Adrenal gland (tissue), 9 donors: ENCODE measurements at regions not wholly inside any gene's neighbourhood (a gene's known extent, or its start where the extent isn't known, plus 50 kb on each side); places are given as distances from the start of the nearest gene placed in this dataset.
"Not testable (repeated sequence)": the region's sequence is repeated elsewhere in the genome, so short reads cannot be mapped to it uniquely, and the experiment has no call there.

ENCODE experiments used
- DNase-seq, 7 donors: peaks; one replicate each; pipeline ENCODE4 v3.0.0-alpha.2; 2019 to 2020
- H3K27ac ChIP-seq, 5 donors: fragments of 200-600 bp; sonication (generic) in 4 of 5; 1 replicate in 3 of 5; 2 replicates in 2 of 5; pipeline versions ENCODE4 v1.5.1 to v1.8.0; 2016 to 2020; ENCODE audit warnings: mild to moderate bottlenecking in 1 of 5
- H3K27me3 ChIP-seq: fragments of 200-600 bp; 2 replicates; pipeline ENCODE4 v1.8.0; 2021
- H3K36me3 ChIP-seq, 2 donors: fragments of 200-600 bp; replicated peaks in 1 of 2; 1 replicate in 1 of 2; 2 replicates in 1 of 2; pipeline versions ENCODE4 v1.5.1 to v1.8.0; 2018 to 2022
- H3K4me1 ChIP-seq, 2 donors: fragments of 200-600 bp; replicated peaks in 1 of 2; 1 replicate in 1 of 2; 2 replicates in 1 of 2; pipeline versions ENCODE4 v1.5.1 to v1.8.0; 2018 to 2021
- H3K4me3 ChIP-seq, 4 donors: fragments of 200-600 bp; sonication (generic) in 3 of 4; one replicate each; pipeline ENCODE4 v1.5.1; 2016 to 2018
- H3K9me3 ChIP-seq, 3 donors: fragments of 200-600 bp; sonication (generic) in 1 of 3; replicated peaks in 1 of 3; 1 replicate in 2 of 3; 2 replicates in 1 of 3; pipeline versions ENCODE4 v1.5.1 to v1.8.0; 2016 to 2021
- POLR2A ChIP-seq, 2 donors: fragments of 450-650 bp; IDR thresholded peaks; one replicate each; pipeline ENCODE4 v1.6.1; 2017; ENCODE audit warnings: antibody characterized with exemption in 2 of 2, mild to moderate bottlenecking in 2 of 2, moderate library complexity in 1 of 2
- WGBS, 4 donors: extraction: QIAGEN DNeasy Blood & Tissue Kit in 2 of 4; methylation state at CpG; one replicate each; pipeline versions ENCODE4 v1.1.5 to v1.1.7; 2013 to 2017; 5-methylcytosine and 5-hydroxymethylcytosine counted together
- intact Hi-C, 2 donors: fragments of 100-400 bp; cut with DNase I; formaldehyde crosslinking; loops; one replicate each; pipeline versions ENCODE4 v1.14.1 to v1.15.0; 2022 to 2023
- TF ChIP-seq, protein P1 (sequence below), 6 experiments: fragments of 450-650 bp in 4 of 6; fragments of 200-600 bp in 2 of 6; sonication (generic) in 1 of 6; IDR thresholded peaks; 1 replicate in 5 of 6; 2 replicates in 1 of 6; pipeline versions ENCODE4 v1.5.1 to v1.8.0; 2016 to 2021; ENCODE audit warnings: antibody characterized with exemption in 6 of 6, mild to moderate bottlenecking in 2 of 6, moderate library complexity in 1 of 6
- donor health status: healthy with polysubstance abuse.
- donor health status: Bipolar disorder and iron deficiency.
- donor health status: DM: yes; HTN: yes; CAD: no.
- donor health status: DM: no; HTN: no; CAD: no.
- donor health status: DM: no; HTN: no; CAD: no.

GRCh38 chr4:189589201-189589600 lies 351.5 kb upstream of the FRG1 start:
- WGBS, 4 donors: 86 to 97% (median 92%) methylated on average over 7 to 12 of the region's 12 CpGs
- H3K4me1 ChIP-seq, H3K27ac ChIP-seq, H3K4me3 ChIP-seq, intact Hi-C loops, H3K27me3 ChIP-seq, H3K9me3 ChIP-seq, DNase-seq, H3K36me3 ChIP-seq: not testable (repeated sequence)

GRCh38 chr4:189592890-189593289 lies 347.8 kb upstream of the FRG1 start:
- intact Hi-C loops: no loop called here
- Histone ChIP-seq H3K36me3 (no peaks in the 10 kb centered on the region), H3K4me1 (no peaks in the 10 kb centered on the region), H3K27ac (no peak overlapping the region), H3K9me3 (no peaks in the 10 kb centered on the region), H3K27me3 (no peaks in the 10 kb centered on the region), H3K4me3 (no peak overlapping the region)
- no peak for TF ChIP-seq POLR2A (IDR thresholded peaks at IDR 0.05)
- TF ChIP-seq, protein P1, sequence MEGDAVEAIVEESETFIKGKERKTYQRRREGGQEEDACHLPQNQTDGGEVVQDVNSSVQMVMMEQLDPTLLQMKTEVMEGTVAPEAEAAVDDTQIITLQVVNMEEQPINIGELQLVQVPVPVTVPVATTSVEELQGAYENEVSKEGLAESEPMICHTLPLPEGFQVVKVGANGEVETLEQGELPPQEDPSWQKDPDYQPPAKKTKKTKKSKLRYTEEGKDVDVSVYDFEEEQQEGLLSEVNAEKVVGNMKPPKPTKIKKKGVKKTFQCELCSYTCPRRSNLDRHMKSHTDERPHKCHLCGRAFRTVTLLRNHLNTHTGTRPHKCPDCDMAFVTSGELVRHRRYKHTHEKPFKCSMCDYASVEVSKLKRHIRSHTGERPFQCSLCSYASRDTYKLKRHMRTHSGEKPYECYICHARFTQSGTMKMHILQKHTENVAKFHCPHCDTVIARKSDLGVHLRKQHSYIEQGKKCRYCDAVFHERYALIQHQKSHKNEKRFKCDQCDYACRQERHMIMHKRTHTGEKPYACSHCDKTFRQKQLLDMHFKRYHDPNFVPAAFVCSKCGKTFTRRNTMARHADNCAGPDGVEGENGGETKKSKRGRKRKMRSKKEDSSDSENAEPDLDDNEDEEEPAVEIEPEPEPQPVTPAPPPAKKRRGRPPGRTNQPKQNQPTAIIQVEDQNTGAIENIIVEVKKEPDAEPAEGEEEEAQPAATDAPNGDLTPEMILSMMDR (IDR thresholded peaks at IDR 0.05): no peak
- DNase-seq: no peak
- WGBS, 4 donors: 78 to 86% (median 81%) methylated on average over 5 of the region's 5 CpGs

DNA sequence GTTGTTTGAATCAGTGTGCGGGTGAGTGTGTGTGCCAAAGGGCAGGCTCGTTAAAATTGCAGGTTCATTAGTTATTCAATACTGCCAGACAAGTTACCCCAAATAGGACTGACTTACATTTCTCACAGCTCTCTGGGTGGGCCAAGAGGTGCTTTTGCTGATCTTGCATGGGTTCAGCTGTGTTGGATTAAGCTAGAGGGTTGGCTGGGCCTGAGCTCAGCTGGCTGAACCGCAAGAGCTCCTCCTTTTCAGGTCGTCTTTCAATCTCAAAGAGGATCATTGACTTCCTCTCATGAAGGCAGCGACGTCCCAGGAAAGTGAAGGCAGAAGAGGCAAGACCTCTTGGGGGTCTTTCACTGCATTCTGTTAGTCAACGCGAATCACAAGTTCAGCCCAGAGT lies 343.3 kb upstream of the FRG1 start:
- intact Hi-C loops: no loop called here

DNA sequence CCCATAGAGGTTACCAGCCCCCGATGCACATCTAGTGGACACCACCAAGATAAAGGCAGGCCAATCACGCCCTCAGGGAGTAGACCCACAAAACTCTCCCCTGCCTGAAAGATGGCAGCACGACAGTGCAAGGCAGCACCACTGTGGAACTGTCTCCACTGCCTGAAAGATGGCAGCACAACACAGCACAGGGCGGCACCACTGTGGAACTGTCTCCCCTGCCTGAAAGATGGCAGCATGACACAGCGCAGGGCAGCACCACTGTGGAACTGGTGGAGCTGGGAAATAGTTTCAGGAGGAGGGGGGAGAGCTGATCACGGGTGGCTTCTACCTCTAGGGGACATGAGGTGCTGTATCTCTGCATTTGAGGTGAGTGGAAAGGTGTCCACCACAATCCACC lies 340.4 kb upstream of the FRG1 start:
- DNase-seq: no peak
- WGBS, 4 donors: 80 to 98% (median 88%) methylated on average over 3 to 6 of the region's 6 CpGs
- Histone ChIP-seq H3K4me3 (no peak overlapping the region), H3K36me3 (no peaks in the 10 kb centered on the region), H3K4me1 (no peaks in the 10 kb centered on the region), H3K27ac (no peak overlapping the region), H3K9me3 (no peaks in the 10 kb centered on the region), H3K27me3 (no peaks in the 10 kb centered on the region)
- TF ChIP-seq, protein P1 (IDR thresholded peaks at IDR 0.05): no peak
- no peak for TF ChIP-seq POLR2A (IDR thresholded peaks at IDR 0.05)
- intact Hi-C loops: no loop called here

More for the DNA sequence above, 343.3 kb upstream of the FRG1 start:
- Histone ChIP-seq H3K36me3 (no peaks in the 10 kb centered on the region), H3K9me3 (no peaks in the 10 kb centered on the region), H3K4me3 (no peak overlapping the region), H3K4me1 (no peaks in the 10 kb centered on the region), H3K27me3 (no peaks in the 10 kb centered on the region), H3K27ac (no peak overlapping the region)
- no peak for TF ChIP-seq POLR2A (IDR thresholded peaks at IDR 0.05)
- TF ChIP-seq, protein P1 (IDR thresholded peaks at IDR 0.05): no peak
- no peak for DNase-seq
- 80 to 88% (median 86%) methylated on average over 8 of the region's 8 CpGs for WGBS, 4 donors

GRCh38 chr4:189600718-189601435 lies 339.8 kb upstream of the FRG1 start:
- Histone ChIP-seq H3K27me3 (no peaks in the 10 kb centered on the region), H3K36me3 (no peaks in the 10 kb centered on the region), H3K27ac (no peak overlapping the region), H3K9me3 (no peaks in the 10 kb centered on the region), H3K4me3 (no peak overlapping the region), H3K4me1 (no peaks in the 10 kb centered on the region)
- intact Hi-C loops: no loop called here
- no peak for DNase-seq
- WGBS, 4 donors: 61 to 71% (median 65%) methylated on average over 12 to 13 of the region's 13 CpGs
- no peak for TF ChIP-seq POLR2A (IDR thresholded peaks at IDR 0.05)
- TF ChIP-seq, protein P1 (IDR thresholded peaks at IDR 0.05): no peak

DNA sequence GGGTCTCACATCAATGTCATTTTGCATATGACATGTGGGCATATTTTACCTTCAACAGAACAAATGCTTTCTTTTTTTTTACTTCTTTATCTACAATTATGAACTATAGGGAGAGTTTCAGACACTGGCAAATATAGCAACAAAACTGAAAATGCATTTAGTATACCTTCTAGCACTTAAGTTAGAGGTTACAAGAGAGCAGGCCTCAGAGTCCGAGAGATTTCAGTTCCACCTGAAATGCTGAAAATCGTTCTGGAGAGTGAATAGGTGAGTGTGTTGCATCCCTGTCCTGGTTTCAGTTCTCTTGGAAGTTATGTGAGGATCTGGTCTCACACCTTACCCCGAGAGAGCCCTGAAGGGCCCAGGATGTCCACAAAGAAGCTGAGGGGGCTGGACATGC lies 337.8 kb upstream of the FRG1 start:
- DNase-seq, H3K27me3 ChIP-seq, H3K9me3 ChIP-seq, intact Hi-C loops, H3K36me3 ChIP-seq, H3K4me3 ChIP-seq, H3K27ac ChIP-seq, H3K4me1 ChIP-seq: not testable (repeated sequence)
- 79 to 90% (median 85%) methylated on average over 3 of the region's 3 CpGs for WGBS, 4 donors

GRCh38 chr4:189610571-189610970 lies 330.1 kb upstream of the FRG1 start:
- H3K36me3 ChIP-seq, intact Hi-C loops, H3K27ac ChIP-seq, H3K27me3 ChIP-seq, DNase-seq, H3K4me1 ChIP-seq, H3K9me3 ChIP-seq, H3K4me3 ChIP-seq: not testable (repeated sequence)
- 65 to 74% (median 72%) methylated on average over 4 of the region's 4 CpGs for WGBS, 4 donors
